H9 (cell line): ENCODE measurements at regions not wholly inside any gene's neighbourhood (a gene's known extent, or its start where the extent isn't known, plus 50 kb on each side); places are given as distances from the start of the nearest gene placed in this dataset.

Experiments used
- DNase-seq: peaks from one replicate; pipeline ENCODE4 v3.0.0-alpha.2; 2017
- H2AFZ ChIP-seq: one replicate; pipeline ENCODE4 v1.6.1; 2013; ENCODE audit warnings: mild to moderate bottlenecking, low read length, control low read depth, moderate library complexity
- H2AK5ac ChIP-seq: 2 replicates; pipeline ENCODE4 v1.6.1; 2013; ENCODE audit warnings: low read length, control low read depth, mixed read lengths; ENCODE audit not compliant: insufficient read length
- H2BK120ac ChIP-seq: one replicate; pipeline ENCODE4 v1.6.1; 2013; ENCODE audit warnings: low read depth, mild to moderate bottlenecking, low read length, control low read depth, inconsistent platforms; ENCODE audit not compliant: poor library complexity, severe bottlenecking
- H2BK12ac ChIP-seq: 2 replicates; pipeline ENCODE4 v1.6.1; 2013; ENCODE audit warnings: low read length, control low read depth, mixed read lengths, low read depth; ENCODE audit not compliant: insufficient read length
- H2BK15ac ChIP-seq: 2 replicates; pipeline ENCODE4 v1.6.1; 2013; ENCODE audit warnings: low read depth, low read length, control low read depth
- H2BK20ac ChIP-seq: one replicate; pipeline ENCODE4 v1.6.1; 2013; ENCODE audit warnings: low read depth, mild to moderate bottlenecking, low read length, control low read depth, inconsistent platforms; ENCODE audit not compliant: poor library complexity, severe bottlenecking
- H2BK5ac ChIP-seq: 2 replicates; pipeline ENCODE4 v1.6.1; 2013; ENCODE audit warnings: low read length, control low read depth, mixed read lengths; ENCODE audit not compliant: insufficient read length
- H3K14ac ChIP-seq: 2 replicates; pipeline ENCODE4 v1.6.1; 2013; ENCODE audit warnings: low read length, control low read depth; ENCODE audit not compliant: insufficient read depth
- H3K18ac ChIP-seq: 2 replicates; pipeline ENCODE4 v1.6.1; 2013; ENCODE audit warnings: low read depth, mild to moderate bottlenecking, mixed read lengths, low read length, control low read depth; ENCODE audit not compliant: insufficient read length
- H3K23ac ChIP-seq: 2 replicates; pipeline ENCODE4 v1.6.1; 2013; ENCODE audit warnings: low read length, control low read depth, mixed read lengths, low read depth; ENCODE audit not compliant: insufficient read length
- H3K23me2 ChIP-seq: 2 replicates; pipeline ENCODE4 v1.6.1; 2013; ENCODE audit warnings: low read depth, mild to moderate bottlenecking, mixed read lengths, low read length, control low read depth; ENCODE audit not compliant: insufficient read length, poor library complexity, severe bottlenecking
- H3K27ac ChIP-seq: 2 replicates; pipeline ENCODE4 v1.5.1; 2013; ENCODE audit warnings: low read length, control low read depth, mixed read lengths, low read depth; ENCODE audit not compliant: insufficient read length
- H3K27me3 ChIP-seq: 2 replicates; pipeline ENCODE4 v1.6.1; 2013; ENCODE audit warnings: low read length, control low read depth, inconsistent platforms; ENCODE audit not compliant: insufficient read depth
- H3K4ac ChIP-seq: 2 replicates; pipeline ENCODE4 v1.6.1; 2013; ENCODE audit warnings: low read depth, mild to moderate bottlenecking, control low read depth, inconsistent platforms, low read length, moderate library complexity
- H3K4me1 ChIP-seq: 2 replicates; pipeline ENCODE4 v1.6.1; 2013; ENCODE audit warnings: low read length, control low read depth, inconsistent platforms; ENCODE audit not compliant: insufficient read depth
- H3K4me2 ChIP-seq: 2 replicates; pipeline ENCODE4 v1.6.1; 2013; ENCODE audit warnings: low read length, control low read depth, mixed read lengths; ENCODE audit not compliant: insufficient read length, insufficient read depth
- H3K56ac ChIP-seq: 2 replicates; pipeline ENCODE4 v1.6.1; 2013; ENCODE audit warnings: low read depth, mild to moderate bottlenecking, mixed read lengths, low read length, control low read depth; ENCODE audit not compliant: insufficient read length
- H3K79me1 ChIP-seq: 2 replicates; pipeline ENCODE4 v1.6.1; 2013; ENCODE audit warnings: low read depth, mild to moderate bottlenecking, moderate library complexity, low read length, control low read depth, inconsistent platforms; ENCODE audit not compliant: insufficient read depth, poor library complexity, severe bottlenecking
- H3K79me2 ChIP-seq: 2 replicates; pipeline ENCODE4 v1.6.1; 2013; ENCODE audit warnings: low read length, control low read depth, inconsistent platforms; ENCODE audit not compliant: insufficient read depth
- H3K9ac ChIP-seq: 2 replicates; pipeline ENCODE4 v1.6.1; 2013; ENCODE audit warnings: low read length, control low read depth, mixed read lengths; ENCODE audit not compliant: insufficient read length; ENCODE audit errors: extremely low read depth
- H3K9me3 ChIP-seq: one replicate; pipeline ENCODE4 v1.6.1; 2013; ENCODE audit warnings: low read depth, low read length, inconsistent platforms; ENCODE audit not compliant: control insufficient read depth
- H3T11ph ChIP-seq: one replicate; pipeline ENCODE4 v1.6.1; 2013; ENCODE audit warnings: mild to moderate bottlenecking, low read length, control low read depth, inconsistent platforms
- H4K20me1 ChIP-seq: one replicate; pipeline ENCODE4 v1.6.1; 2013; ENCODE audit not compliant: control insufficient read depth, insufficient read length, insufficient read depth
- H4K5ac ChIP-seq: 2 replicates; pipeline ENCODE4 v1.6.1; 2013; ENCODE audit warnings: low read depth, mild to moderate bottlenecking, mixed read lengths, low read length, control low read depth; ENCODE audit not compliant: insufficient read length
- H4K8ac ChIP-seq: replicated peaks from 2 replicates; pipeline ENCODE4 v1.6.1; 2013; ENCODE audit warnings: low read length, control low read depth, mixed read lengths, low read depth; ENCODE audit not compliant: insufficient read length
- H4K91ac ChIP-seq: 2 replicates; pipeline ENCODE4 v1.6.1; 2013; ENCODE audit warnings: low read depth, mild to moderate bottlenecking, moderate library complexity, mixed read lengths, low read length, control low read depth; ENCODE audit not compliant: insufficient read length
- H3K27ac Mint-ChIP-seq, 3 experiments: 2 replicates in 2 of 3; 3 replicates in 1 of 3; pipeline ENCODE4 v1.8.0; 2020 to 2021; ENCODE audit warnings: mixed read lengths in 3 of 3, mild to moderate bottlenecking in 1 of 3, moderate library complexity in 1 of 3
- H3K27me3 Mint-ChIP-seq: 2 replicates; pipeline ENCODE4 v1.8.0; 2021; ENCODE audit warnings: low read depth, mild to moderate bottlenecking, moderate library complexity, mixed read lengths
- H3K36me3 Mint-ChIP-seq, 3 experiments: 2 replicates in 2 of 3; 3 replicates in 1 of 3; pipeline ENCODE4 v1.8.0; 2020 to 2021; ENCODE audit warnings: low read depth in 3 of 3, mixed read lengths in 3 of 3; ENCODE audit not compliant: insufficient read depth in 1 of 3
- H3K4me1 Mint-ChIP-seq, 2 experiments: 2 replicates each; pipeline ENCODE4 v1.8.0; 2020; ENCODE audit warnings: mixed read lengths in 2 of 2
- H3K4me3 Mint-ChIP-seq, 2 experiments: 2 replicates in 1 of 2; 3 replicates in 1 of 2; pipeline ENCODE4 v1.8.0; 2020 to 2021; ENCODE audit warnings: mild to moderate bottlenecking in 2 of 2, mixed read lengths in 2 of 2, moderate library complexity in 1 of 2
- H3K9me3 Mint-ChIP-seq, 2 experiments: 2 replicates in 1 of 2; 3 replicates in 1 of 2; pipeline ENCODE4 v1.8.0; 2020; ENCODE audit warnings: mild to moderate bottlenecking in 2 of 2, mixed read lengths in 2 of 2, moderate library complexity in 1 of 2
- WGBS: extraction: QIAGEN DNeasy Blood & Tissue Kit; methylation state at CpG from one replicate; pipeline ENCODE4 v1.1.7; 2013; ENCODE audit warnings: missing lambda C conversion rate, low lambda C conversion rate, mixed read lengths; ENCODE audit not compliant: insufficient read length; ENCODE audit errors: extremely low coverage; 5-methylcytosine and 5-hydroxymethylcytosine counted together
- TF ChIP-seq, protein P1 (sequence below): fragments of 200-600 bp; sonication (generic); conservative IDR thresholded peaks from 3 replicates; pipeline ENCODE4 v1.8.0; 2021; ENCODE audit warnings: antibody characterized with exemption, mild to moderate bottlenecking

DNA sequence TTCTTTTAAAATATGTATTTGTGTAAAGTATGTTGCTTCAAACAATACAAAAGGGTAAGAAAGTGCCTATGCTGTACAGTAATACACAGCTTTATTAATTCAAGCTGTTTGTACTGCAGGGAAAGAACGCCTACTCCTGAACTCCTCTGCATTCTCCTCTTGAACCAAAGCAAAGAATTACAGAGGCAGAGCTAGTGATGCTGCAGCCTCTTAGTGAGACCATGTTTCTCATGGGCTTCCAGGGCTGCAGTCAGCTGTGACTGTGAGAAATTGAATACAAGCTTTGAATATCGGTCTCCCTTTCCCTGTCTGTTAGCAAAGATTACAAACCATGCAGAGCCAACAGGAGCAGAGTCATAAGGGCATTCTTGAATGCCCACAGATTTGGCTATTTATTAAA is 248.5 kb downstream of the SLITRK1 start:
- Histone ChIP-seq H2AK5ac (no peak overlapping the region), H2AFZ (no peak overlapping the region), H3K27ac (no peak overlapping the region), H2BK15ac (no peak overlapping the region), H3K23me2 (no peaks in the 10 kb centered on the region), H3K79me1 (no peaks in the 10 kb centered on the region), H3K14ac (no peak overlapping the region), H2BK120ac (no peak overlapping the region), H2BK12ac (no peak overlapping the region), H4K8ac (no peak overlapping the region), H4K5ac (no peak overlapping the region), H3K4me1 (no peaks in the 10 kb centered on the region), H3T11ph (no peak overlapping the region), H3K4me2 (no peak overlapping the region), H3K9ac (no peak overlapping the region), H3K56ac (no peak overlapping the region), H4K91ac (no peak overlapping the region), H3K27me3 (no peaks in the 10 kb centered on the region), H2BK20ac (no peak overlapping the region), H3K79me2 (no peaks in the 10 kb centered on the region), H4K20me1 (no peaks in the 10 kb centered on the region), H2BK5ac (no peak overlapping the region), H3K4ac (no peak overlapping the region), H3K18ac (no peak overlapping the region), H3K23ac (no peak overlapping the region), H3K9me3 (no peaks in the 10 kb centered on the region)
- Mint-ChIP-seq H3K36me3 (no peaks in the 10 kb centered on the region), H3K9me3 (no peaks in the 10 kb centered on the region; a peak in 1 of 5 replicates), H3K4me1 (peaks cover 3 to 7% of the 10 kb centered on the region in 2 experiments; a peak in 3 of 4 replicates), H3K27ac (no peak overlapping the region), H3K4me3 (no peak overlapping the region), H3K27me3 (no peaks in the 10 kb centered on the region)
- no CpG with 5 or more reads among the region's 2 CpGs for WGBS
- TF ChIP-seq, protein P1, sequence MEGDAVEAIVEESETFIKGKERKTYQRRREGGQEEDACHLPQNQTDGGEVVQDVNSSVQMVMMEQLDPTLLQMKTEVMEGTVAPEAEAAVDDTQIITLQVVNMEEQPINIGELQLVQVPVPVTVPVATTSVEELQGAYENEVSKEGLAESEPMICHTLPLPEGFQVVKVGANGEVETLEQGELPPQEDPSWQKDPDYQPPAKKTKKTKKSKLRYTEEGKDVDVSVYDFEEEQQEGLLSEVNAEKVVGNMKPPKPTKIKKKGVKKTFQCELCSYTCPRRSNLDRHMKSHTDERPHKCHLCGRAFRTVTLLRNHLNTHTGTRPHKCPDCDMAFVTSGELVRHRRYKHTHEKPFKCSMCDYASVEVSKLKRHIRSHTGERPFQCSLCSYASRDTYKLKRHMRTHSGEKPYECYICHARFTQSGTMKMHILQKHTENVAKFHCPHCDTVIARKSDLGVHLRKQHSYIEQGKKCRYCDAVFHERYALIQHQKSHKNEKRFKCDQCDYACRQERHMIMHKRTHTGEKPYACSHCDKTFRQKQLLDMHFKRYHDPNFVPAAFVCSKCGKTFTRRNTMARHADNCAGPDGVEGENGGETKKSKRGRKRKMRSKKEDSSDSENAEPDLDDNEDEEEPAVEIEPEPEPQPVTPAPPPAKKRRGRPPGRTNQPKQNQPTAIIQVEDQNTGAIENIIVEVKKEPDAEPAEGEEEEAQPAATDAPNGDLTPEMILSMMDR, result no peak
- no peak for DNase-seq
